ENCODE measurements at regions not wholly inside any gene's neighbourhood (a gene's known extent, or its start where the extent isn't known, plus 50 kb on each side); places are given as distances from the start of the nearest gene placed in this dataset.

GRCh38 chr9:120267929-120268328 lies 312.0 kb downstream of the CDK5RAP2 start:
- TF ChIP-seq CTCF (IDR thresholded peaks at IDR 0.05 in 2 of 3, conservative IDR thresholded peaks at IDR 0.05 in 1 of 3; ENCODE audit: borderline replicate concordance in 1 of 3, insufficient read depth in 1 of 3, low read depth in 2 of 3, low read length in 2 of 3) (no peak), EGR1 (IDR thresholded peaks at IDR 0.05; ENCODE audit: low read depth) (no peak), POLR2AphosphoS5 (IDR thresholded peaks at IDR 0.05; ENCODE audit: low read depth, low read length) (no peak), ZBTB33 (IDR thresholded peaks at IDR 0.05; ENCODE audit: extremely low read depth, insufficient replicate concordance, low read length) (no peak), POLR2A (IDR thresholded peaks at IDR 0.05; ENCODE audit: borderline replicate concordance, extremely low read depth, insufficient read depth, insufficient read length) (no peak), CBX3 (IDR thresholded peaks at IDR 0.05; ENCODE audit: low read depth) (no peak), RAD21 (IDR thresholded peaks at IDR 0.05; ENCODE audit: low read depth) (no peak), MAX (IDR thresholded peaks at IDR 0.05) (no peak)

Measured in HCT116 (cell line).